Ascending aorta (tissue), 2 donors: ENCODE measurements at regions not wholly inside any gene's neighbourhood (a gene's known extent, or its start where the extent isn't known, plus 50 kb on each side); places are given as distances from the start of the nearest gene placed in this dataset.
"Not testable (repeated sequence)": the region's sequence is repeated elsewhere in the genome, so short reads cannot be mapped to it uniquely, and the experiment has no call there.

ENCODE experiments used
- DNase-seq, 2 donors: peaks; one replicate each; pipeline ENCODE4 v3.0.0-alpha.2; 2019; ENCODE audit warnings: low spot score in 2 of 2
- H3K27ac ChIP-seq, 2 donors: fragments of 200-600 bp; sonication (generic); one replicate each; pipeline ENCODE4 v1.5.1; 2016 to 2017; ENCODE audit warnings: mild to moderate bottlenecking in 1 of 2
- H3K27me3 ChIP-seq: fragments of 200-600 bp; sonication (generic); one replicate; pipeline ENCODE4 v1.5.1; 2017
- H3K36me3 ChIP-seq, 2 donors: fragments of 200-600 bp; sonication (generic); one replicate each; pipeline ENCODE4 v1.5.1; 2016
- H3K4me1 ChIP-seq, 2 donors: fragments of 200-600 bp; sonication (generic); one replicate each; pipeline ENCODE4 v1.5.1; 2016 to 2017; ENCODE audit warnings: mild to moderate bottlenecking in 1 of 2
- H3K4me3 ChIP-seq, 2 donors: fragments of 200-600 bp; sonication (generic); one replicate each; pipeline ENCODE4 v1.5.1; 2016 to 2017; ENCODE audit warnings: mild to moderate bottlenecking in 1 of 2
- H3K9me3 ChIP-seq, 2 donors: fragments of 200-600 bp; sonication (generic); one replicate each; pipeline ENCODE4 v1.5.1; 2016
- intact Hi-C: fragments of 100-400 bp; cut with DNase I; formaldehyde crosslinking; loops from one replicate; pipeline ENCODE4 v1.15.1; 2023
- TF ChIP-seq, protein P1 (sequence below), 3 experiments: fragments of 200-600 bp in 2 of 3; fragments of 450-650 bp in 1 of 3; sonication (generic) in 2 of 3; IDR thresholded peaks; one replicate each; pipeline ENCODE4 v1.5.1; 2016 to 2019; ENCODE audit warnings: antibody characterized with exemption in 3 of 3, mild to moderate bottlenecking in 1 of 3, moderate library complexity in 1 of 3

GRCh38 chr10:29815572-29815971 lies 180.8 kb upstream of the SVIL start:
- no peak overlapping the region for H3K27ac ChIP-seq
- H3K27me3 ChIP-seq, result no peaks in the 10 kb centered on the region

DNA sequence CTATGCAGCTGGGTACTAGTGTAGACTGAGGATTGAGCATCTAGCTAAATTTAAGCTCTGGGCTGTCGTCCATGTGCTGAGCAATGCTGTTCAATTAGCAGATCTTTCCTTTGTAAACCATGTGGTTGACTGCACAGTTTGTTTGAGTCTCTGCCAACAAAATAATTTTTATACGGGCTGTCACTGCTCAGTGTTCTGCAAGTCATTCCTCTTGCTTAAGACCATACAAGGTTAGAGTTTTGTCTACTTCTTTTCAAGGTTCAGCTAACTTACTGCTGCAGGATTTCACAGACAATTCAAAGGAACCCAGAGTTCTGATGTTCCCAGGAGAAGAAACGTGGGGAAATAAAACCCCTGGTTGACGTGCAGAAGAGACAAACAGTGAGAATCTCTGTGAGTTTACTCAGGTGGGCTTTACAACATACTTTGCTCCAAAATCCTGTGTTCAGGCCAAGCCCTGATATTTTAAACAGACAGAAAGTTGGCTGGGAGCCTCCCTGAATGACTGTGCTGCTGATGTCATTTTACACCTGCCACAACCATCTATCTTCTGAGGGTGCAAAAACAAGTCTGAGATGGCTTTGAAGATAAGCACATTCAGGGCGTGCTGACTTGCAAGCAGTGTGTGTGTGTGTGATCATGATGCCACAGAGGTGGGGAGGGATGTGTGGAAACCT lies 177.1 kb upstream of the SVIL start:
- peak overlapping the region; percentile 86 to 93 for H3K27ac ChIP-seq
- peak; percentile 32 to 90 for DNase-seq
- intact Hi-C loops, result loop anchor here (2.0 to 5.0 kb wide), 6 partner anchors 27 to 190 kb away; no protein-coding TSS in a partner anchor
- no peak overlapping the region for H3K4me3 ChIP-seq
- H3K4me1 ChIP-seq, result peaks cover 3 to 24% of the 10 kb centered on the region in 2 donors
- no peaks in the 10 kb centered on the region for H3K36me3 ChIP-seq
- no peaks in the 10 kb centered on the region for H3K9me3 ChIP-seq
- no peaks in the 10 kb centered on the region for H3K27me3 ChIP-seq
- TF ChIP-seq, protein P1, sequence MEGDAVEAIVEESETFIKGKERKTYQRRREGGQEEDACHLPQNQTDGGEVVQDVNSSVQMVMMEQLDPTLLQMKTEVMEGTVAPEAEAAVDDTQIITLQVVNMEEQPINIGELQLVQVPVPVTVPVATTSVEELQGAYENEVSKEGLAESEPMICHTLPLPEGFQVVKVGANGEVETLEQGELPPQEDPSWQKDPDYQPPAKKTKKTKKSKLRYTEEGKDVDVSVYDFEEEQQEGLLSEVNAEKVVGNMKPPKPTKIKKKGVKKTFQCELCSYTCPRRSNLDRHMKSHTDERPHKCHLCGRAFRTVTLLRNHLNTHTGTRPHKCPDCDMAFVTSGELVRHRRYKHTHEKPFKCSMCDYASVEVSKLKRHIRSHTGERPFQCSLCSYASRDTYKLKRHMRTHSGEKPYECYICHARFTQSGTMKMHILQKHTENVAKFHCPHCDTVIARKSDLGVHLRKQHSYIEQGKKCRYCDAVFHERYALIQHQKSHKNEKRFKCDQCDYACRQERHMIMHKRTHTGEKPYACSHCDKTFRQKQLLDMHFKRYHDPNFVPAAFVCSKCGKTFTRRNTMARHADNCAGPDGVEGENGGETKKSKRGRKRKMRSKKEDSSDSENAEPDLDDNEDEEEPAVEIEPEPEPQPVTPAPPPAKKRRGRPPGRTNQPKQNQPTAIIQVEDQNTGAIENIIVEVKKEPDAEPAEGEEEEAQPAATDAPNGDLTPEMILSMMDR (IDR thresholded peaks at IDR 0.05), result no peak

More at GRCh38 chr10:29815572-29815971, 180.8 kb upstream of the SVIL start:
- Histone ChIP-seq H3K4me1 (peaks cover 5 to 23% of the 10 kb centered on the region in 2 donors), H3K36me3 (no peaks in the 10 kb centered on the region), H3K4me3 (no peak overlapping the region), H3K9me3 (no peaks in the 10 kb centered on the region)
- TF ChIP-seq, protein P1 (IDR thresholded peaks at IDR 0.05), result no peak
- DNase-seq, result no peak
- intact Hi-C loops, result no loop called here

DNA sequence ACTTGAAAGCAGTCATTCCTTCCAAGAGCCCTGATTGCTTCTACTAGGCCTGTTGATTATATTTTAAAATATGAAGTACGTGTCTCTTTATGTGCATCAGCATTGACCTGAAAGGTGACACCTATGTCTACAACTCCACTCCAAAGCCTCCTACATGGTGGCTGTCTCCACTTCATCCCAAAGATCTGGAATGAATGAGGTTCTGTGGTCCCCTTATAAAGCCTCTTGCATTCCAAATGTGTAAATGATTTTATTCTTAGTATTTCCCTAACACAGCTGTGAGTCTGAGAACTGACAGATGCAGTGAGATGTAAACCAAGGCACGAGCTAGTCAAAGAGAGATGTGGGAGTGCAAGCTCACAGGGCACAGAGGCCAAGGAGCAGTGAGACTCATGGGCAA lies 176.0 kb upstream of the SVIL start:
- peaks cover 3 to 27% of the 10 kb centered on the region in 2 donors for H3K4me1 ChIP-seq

GRCh38 chr10:29810231-29810630 lies 175.5 kb upstream of the SVIL start:
- Histone ChIP-seq H3K4me1 (peaks cover 3 to 30% of the 10 kb centered on the region in 2 donors), H3K27ac (peak overlapping the region in 1 of 2 donors; percentile 93)
- not testable (repeated sequence) for H3K9me3 ChIP-seq, H3K4me3 ChIP-seq, H3K36me3 ChIP-seq, DNase-seq, H3K27me3 ChIP-seq
- intact Hi-C loops, result loop anchor here (2.0 to 5.0 kb wide), 5 partner anchors 25 to 192 kb away; no protein-coding TSS in a partner anchor

More for the DNA sequence above, 176.0 kb upstream of the SVIL start:
- intact Hi-C loops, result loop anchor here (2.0 to 5.0 kb wide), 5 partner anchors 26 to 191 kb away; no protein-coding TSS in a partner anchor
- TF ChIP-seq, protein P1 (IDR thresholded peaks at IDR 0.05), result no peak
- Histone ChIP-seq H3K27ac (peak overlapping the region; percentile 86 to 93), H3K9me3 (no peaks in the 10 kb centered on the region), H3K36me3 (no peaks in the 10 kb centered on the region), H3K27me3 (no peaks in the 10 kb centered on the region), H3K4me3 (no peak overlapping the region)
- DNase-seq, result no peak

DNA sequence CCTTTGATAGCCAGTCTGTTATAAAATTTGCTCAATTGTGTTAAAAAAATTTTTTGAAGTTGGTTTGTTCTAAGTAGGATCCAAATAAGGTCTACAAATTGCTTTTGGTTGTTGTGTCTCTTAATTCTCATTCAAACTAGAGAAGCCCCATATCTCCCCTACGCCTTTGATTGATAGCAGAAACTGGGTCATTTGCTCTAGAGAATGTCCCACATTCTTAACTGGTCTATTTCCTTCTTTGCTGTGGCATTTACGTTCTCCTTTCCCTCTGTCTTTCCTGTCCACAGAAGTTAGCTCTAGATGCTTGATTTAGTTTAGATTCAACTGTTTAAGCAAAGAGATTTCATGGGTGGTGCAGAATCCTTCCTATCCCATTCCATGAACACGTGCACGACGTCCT lies 174.6 kb upstream of the SVIL start:
- Histone ChIP-seq H3K4me1 (peaks cover 3 to 39% of the 10 kb centered on the region in 2 donors), H3K27ac (no peak overlapping the region), H3K9me3 (no peaks in the 10 kb centered on the region), H3K36me3 (no peaks in the 10 kb centered on the region), H3K4me3 (no peak overlapping the region), H3K27me3 (no peaks in the 10 kb centered on the region)
- intact Hi-C loops, result no loop called here
- no peak for DNase-seq
- TF ChIP-seq, protein P1 (IDR thresholded peaks at IDR 0.05), result no peak

GRCh38 chr10:29807163-29807806 lies 172.5 kb upstream of the SVIL start:
- H3K27me3 ChIP-seq, result no peaks in the 10 kb centered on the region
- no peak overlapping the region for H3K4me3 ChIP-seq
- intact Hi-C loops, result no loop called here
- H3K27ac ChIP-seq, result peak overlapping the region in 1 of 2 donors; percentile 14
- peak in 1 of 2 donors; percentile 31 for DNase-seq
- no peaks in the 10 kb centered on the region for H3K36me3 ChIP-seq
- H3K9me3 ChIP-seq, result no peaks in the 10 kb centered on the region
- TF ChIP-seq, protein P1 (IDR thresholded peaks at IDR 0.05), result no peak
- peaks cover 7 to 45% of the 10 kb centered on the region in 2 donors for H3K4me1 ChIP-seq
